IPS-NIHi7 (cell line): ENCODE measurements at regions not wholly inside any gene's neighbourhood (a gene's known extent, or its start where the extent isn't known, plus 50 kb on each side); places are given as distances from the start of the nearest gene placed in this dataset.
"Not testable (repeated sequence)": the region's sequence is repeated elsewhere in the genome, so short reads cannot be mapped to it uniquely, and the experiment has no call there.

Experiments
- DNase-seq: peaks from one replicate; pipeline ENCODE4 v3.0.0; 2012; ENCODE audit warnings: mixed read lengths; ENCODE audit errors: extremely low spot score

- DNase-seq = no peak
Observed at GRCh38 chr14:92223025-92223424, 99.9 kb upstream of the SLC24A4 start.

- DNase-seq = no peak
Observed at GRCh38 chr14:92224358-92224954, 98.5 kb upstream of the SLC24A4 start.

- no peak for DNase-seq
Observed at GRCh38 chr14:92225731-92226130, 97.2 kb upstream of the SLC24A4 start.

- not testable (repeated sequence) for DNase-seq
Observed at GRCh38 chr14:92226166-92226565, 96.8 kb upstream of the SLC24A4 start.

- DNase-seq = no peak
Observed at GRCh38 chr14:92236243-92236900, 86.6 kb upstream of the SLC24A4 start.

GRCh38 chr14:92240658-92241057 lies 82.3 kb upstream of the SLC24A4 start:
- DNase-seq = no peak

GRCh38 chr14:92241966-92242595 lies 80.9 kb upstream of the SLC24A4 start:
- DNase-seq = no peak

GRCh38 chr14:92244805-92245204 lies 78.2 kb upstream of the SLC24A4 start:
- no peak for DNase-seq

GRCh38 chr14:92247341-92247740 lies 75.6 kb upstream of the SLC24A4 start:
- no peak for DNase-seq

- no peak for DNase-seq
Observed at GRCh38 chr14:92247947-92248346, 75.0 kb upstream of the SLC24A4 start.

GRCh38 chr14:92248696-92249095 lies 74.3 kb upstream of the SLC24A4 start:
- DNase-seq = no peak

- not testable (repeated sequence) for DNase-seq
Observed at GRCh38 chr14:92250366-92250765, 72.6 kb upstream of the SLC24A4 start.

GRCh38 chr14:92252323-92252722 lies 70.6 kb upstream of the SLC24A4 start:
- no peak for DNase-seq

GRCh38 chr14:92253381-92253894 lies 69.5 kb upstream of the SLC24A4 start:
- DNase-seq = peak; percentile 77

- DNase-seq = peak; percentile 49
Observed at GRCh38 chr14:92254786-92255185, 68.2 kb upstream of the SLC24A4 start.

- DNase-seq = no peak
Observed at GRCh38 chr14:92258934-92259333, 64.0 kb upstream of the SLC24A4 start.

- no peak for DNase-seq
Observed at GRCh38 chr14:92259613-92260357, 63.2 kb upstream of the SLC24A4 start.

GRCh38 chr14:92263681-92264080 lies 59.3 kb upstream of the SLC24A4 start:
- no peak for DNase-seq

- no peak for DNase-seq
Observed at GRCh38 chr14:92264195-92264594, 58.8 kb upstream of the SLC24A4 start.

- DNase-seq = no peak
Observed at GRCh38 chr14:92266216-92266615, 56.7 kb upstream of the SLC24A4 start.
